Heart right ventricle (tissue), 16 donors: ENCODE measurements at regions not wholly inside any gene's neighbourhood (a gene's known extent, or its start where the extent isn't known, plus 50 kb on each side); places are given as distances from the start of the nearest gene placed in this dataset.
"Not testable (repeated sequence)": the region's sequence is repeated elsewhere in the genome, so short reads cannot be mapped to it uniquely, and the experiment has no call there.

Experiments
- ATAC-seq, 8 donors: fragments of 200-7000 bp; cut with Tn5 transposase; one replicate each; pipeline ENCODE4 v1.9.1; 2020; ENCODE audit warnings: mild to moderate bottlenecking in 8 of 8, moderate library complexity in 8 of 8, moderate number of reproducible peaks in 1 of 8
- DNase-seq, 2 donors: peaks; one replicate each; pipeline ENCODE4 v3.0.0-alpha.2; 2020
- H3K27ac ChIP-seq, 10 donors: fragments of 200-600 bp; sonication (generic) in 2 of 10; one replicate each; pipeline versions ENCODE4 v1.5.0 to v1.8.0; 2020 to 2022; ENCODE audit warnings: mild to moderate bottlenecking in 3 of 10
- H3K27me3 ChIP-seq, 7 donors: fragments of 200-600 bp; one replicate each; pipeline ENCODE4 v1.8.0; 2021 to 2022; ENCODE audit warnings: mild to moderate bottlenecking in 2 of 7
- H3K36me3 ChIP-seq, 9 donors: fragments of 200-600 bp; sonication (generic) in 1 of 9; one replicate each; pipeline versions ENCODE4 v1.5.0 to v1.8.0; 2020 to 2022; ENCODE audit warnings: mild to moderate bottlenecking in 2 of 9
- H3K4me1 ChIP-seq, 9 donors: fragments of 200-600 bp; sonication (generic) in 1 of 9; one replicate each; pipeline versions ENCODE4 v1.5.0 to v1.8.0; 2020 to 2022; ENCODE audit warnings: mild to moderate bottlenecking in 4 of 9
- H3K4me3 ChIP-seq, 10 donors: fragments of 200-600 bp; sonication (generic) in 2 of 10; one replicate each; pipeline versions ENCODE4 v1.5.0 to v1.8.0; 2020 to 2022; ENCODE audit warnings: mild to moderate bottlenecking in 7 of 10, moderate library complexity in 2 of 10
- H3K9me3 ChIP-seq, 11 donors: fragments of 200-600 bp in 10 of 11; sonication (generic) in 2 of 11; one replicate each; pipeline versions ENCODE4 v1.5.0 to v1.8.0; 2013 to 2022; ENCODE audit warnings: mild to moderate bottlenecking in 2 of 11, control low read depth in 1 of 11, moderate library complexity in 1 of 11
- WGBS, 2 donors: extraction: QIAGEN DNeasy Blood & Tissue Kit; methylation state at CpG; one replicate each; pipeline ENCODE4 v1.1.7; 2013; ENCODE audit warnings: inconsistent platforms in 1 of 2; 5-methylcytosine and 5-hydroxymethylcytosine counted together
- intact Hi-C, 10 donors: fragments of 100-400 bp; cut with DNase I; formaldehyde crosslinking; loops; one replicate each; pipeline versions ENCODE4 v1.11.1 to v1.14.2; 2022
- TF ChIP-seq, protein P1 (sequence below), 9 donors: fragments of 200-600 bp; sonication (generic) in 2 of 9; IDR thresholded peaks; one replicate each; pipeline versions ENCODE4 v1.5.0 to v1.8.0; 2021 to 2022; ENCODE audit warnings: antibody characterized with exemption in 9 of 9, mild to moderate bottlenecking in 5 of 9, moderate library complexity in 1 of 9
- donor health status: Arrhythmogenic right ventricular cardiomyopathy.
- donor health status: ischemic (EF 13 %, LVEDD 7.1; RV severe dilation, severe dysfunction).
- donor health status: healthy with polysubstance abuse.
- donor health status: DM: no; HTN: yes; CAD: no.
- donor health status: DM: no; HTN: no; CAD: no.
- donor health status: ischemic (EF 25% LVEDD 6.9; RV normal size, moderate dysfunction).
- donor health status: ischemic (EF 25% LVEDD 5.7; RV mildly dilated, moderate dysfunction).
- donor health status: healthy.
- donor health status: DM: yes; HTN: yes; CAD: no.
- donor health status: Ischemic cardiomyopathy.
- donor health status: ischemic (EF 35%, LVEDD 5.7; RV mildly dilated, moderate dysfunction).
- donor health status: nonischemic (EF 11% LVEDD 7.7; RV severe dilation, severe dysfunction).
- donor health status: DM: yes; HTN: yes; CAD: no.
- donor health status: PGD.
- donor health status: ischemic (EF 29% LVEDD 5.4; RV normal size, mild dysfunction).
- donor health status: nonischemic (EF 23%, LVEDD 6.1; RV moderate dilation, normal function).

GRCh38 chr21:43286196-43286595 is 117.4 kb downstream of the CRYAA start:
- no peaks in the 10 kb centered on the region for H3K36me3 ChIP-seq
- TF ChIP-seq, protein P1, sequence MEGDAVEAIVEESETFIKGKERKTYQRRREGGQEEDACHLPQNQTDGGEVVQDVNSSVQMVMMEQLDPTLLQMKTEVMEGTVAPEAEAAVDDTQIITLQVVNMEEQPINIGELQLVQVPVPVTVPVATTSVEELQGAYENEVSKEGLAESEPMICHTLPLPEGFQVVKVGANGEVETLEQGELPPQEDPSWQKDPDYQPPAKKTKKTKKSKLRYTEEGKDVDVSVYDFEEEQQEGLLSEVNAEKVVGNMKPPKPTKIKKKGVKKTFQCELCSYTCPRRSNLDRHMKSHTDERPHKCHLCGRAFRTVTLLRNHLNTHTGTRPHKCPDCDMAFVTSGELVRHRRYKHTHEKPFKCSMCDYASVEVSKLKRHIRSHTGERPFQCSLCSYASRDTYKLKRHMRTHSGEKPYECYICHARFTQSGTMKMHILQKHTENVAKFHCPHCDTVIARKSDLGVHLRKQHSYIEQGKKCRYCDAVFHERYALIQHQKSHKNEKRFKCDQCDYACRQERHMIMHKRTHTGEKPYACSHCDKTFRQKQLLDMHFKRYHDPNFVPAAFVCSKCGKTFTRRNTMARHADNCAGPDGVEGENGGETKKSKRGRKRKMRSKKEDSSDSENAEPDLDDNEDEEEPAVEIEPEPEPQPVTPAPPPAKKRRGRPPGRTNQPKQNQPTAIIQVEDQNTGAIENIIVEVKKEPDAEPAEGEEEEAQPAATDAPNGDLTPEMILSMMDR (IDR thresholded peaks at IDR 0.05), result no peak
- no peak overlapping the region for H3K4me3 ChIP-seq
- intact Hi-C loops, result loop anchor here in 1 of 10 donors (5.0 kb wide), 1 partner anchor 61 kb away; no protein-coding TSS in a partner anchor
- peaks cover 0 to 4% (median 0%) of the 10 kb centered on the region in 7 donors for H3K27me3 ChIP-seq
- no peak for DNase-seq
- WGBS, 2 donors, result 94% methylated on average over 4 to 5 of the region's 5 CpGs
- H3K4me1 ChIP-seq, result peaks cover 0 to 5% (median 0%) of the 10 kb centered on the region in 9 donors
- no peak for ATAC-seq
- no peak overlapping the region for H3K27ac ChIP-seq
- H3K9me3 ChIP-seq, result peaks cover 0 to 9% (median 0%) of the 10 kb centered on the region in 11 donors

DNA sequence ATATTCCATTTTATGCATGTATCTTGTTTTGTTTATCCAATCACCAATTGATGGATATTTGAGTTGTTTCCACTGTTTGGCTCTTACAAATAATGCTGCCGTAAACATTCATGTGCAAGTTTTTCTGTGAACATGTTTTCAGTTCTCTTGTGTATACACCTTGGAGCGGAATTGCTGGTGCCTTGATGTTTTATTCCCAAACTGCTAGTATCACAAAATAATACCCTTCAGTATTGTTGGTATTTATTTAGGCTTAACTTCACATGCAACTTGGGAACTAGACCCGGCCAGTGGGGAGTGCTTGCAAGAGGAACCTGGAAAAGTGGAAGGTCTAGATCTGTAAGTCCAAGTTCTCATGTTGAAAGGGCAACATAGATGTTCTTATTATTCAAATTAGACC is 115.9 kb downstream of the CRYAA start:
- DNase-seq (no peak), ATAC-seq (no peak)
- Histone ChIP-seq H3K4me1 (no peaks in the 10 kb centered on the region), H3K4me3 (no peak overlapping the region), H3K36me3 (no peaks in the 10 kb centered on the region), H3K27me3 (no peaks in the 10 kb centered on the region), H3K9me3 (peaks cover 0 to 7% (median 0%) of the 10 kb centered on the region in 11 donors), H3K27ac (no peak overlapping the region)
- TF ChIP-seq, protein P1 (IDR thresholded peaks at IDR 0.05), result no peak
- intact Hi-C loops, result loop anchor here in 1 of 10 donors (5.0 kb wide), 1 partner anchor 63 kb away; no protein-coding TSS in a partner anchor
- 97% methylated on average over 3 of the region's 3 CpGs for WGBS, 2 donors

- Histone ChIP-seq H3K9me3 (peaks cover 0 to 2% (median 0%) of the 10 kb centered on the region in 11 donors), H3K27ac (no peak overlapping the region), H3K36me3 (no peaks in the 10 kb centered on the region), H3K27me3 (peaks cover 0 to 4% (median 0%) of the 10 kb centered on the region in 7 donors), H3K4me1 (no peaks in the 10 kb centered on the region), H3K4me3 (no peak overlapping the region)
- TF ChIP-seq, protein P1 (IDR thresholded peaks at IDR 0.05), result no peak
- intact Hi-C loops, result no loop called here
- DNase-seq (no peak), ATAC-seq (no peak)
- 96 to 97% methylated on average over 1 of the region's 1 CpG for WGBS, 2 donors
Measured at GRCh38 chr21:43284238-43284637, 115.4 kb downstream of the CRYAA start.

DNA sequence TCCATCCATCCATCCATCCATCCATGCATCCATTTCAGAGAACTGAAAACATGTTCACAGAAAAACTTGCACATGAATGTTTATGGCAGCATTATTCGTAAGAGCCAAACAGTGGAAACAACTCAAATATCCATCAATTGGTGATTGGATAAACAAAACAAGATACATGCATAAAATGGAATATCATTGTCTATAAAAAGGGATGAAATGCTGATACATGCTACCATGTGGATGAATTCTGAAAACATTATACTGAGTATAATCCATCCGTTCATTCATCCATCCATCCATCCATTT is 115.1 kb downstream of the CRYAA start:
- H3K4me3 ChIP-seq, H3K27me3 ChIP-seq, H3K4me1 ChIP-seq, H3K36me3 ChIP-seq, H3K27ac ChIP-seq, H3K9me3 ChIP-seq, DNase-seq, ATAC-seq, intact Hi-C loops: not testable (repeated sequence)
- WGBS, 2 donors, result 96 to 98% methylated on average over 2 of the region's 2 CpGs

DNA sequence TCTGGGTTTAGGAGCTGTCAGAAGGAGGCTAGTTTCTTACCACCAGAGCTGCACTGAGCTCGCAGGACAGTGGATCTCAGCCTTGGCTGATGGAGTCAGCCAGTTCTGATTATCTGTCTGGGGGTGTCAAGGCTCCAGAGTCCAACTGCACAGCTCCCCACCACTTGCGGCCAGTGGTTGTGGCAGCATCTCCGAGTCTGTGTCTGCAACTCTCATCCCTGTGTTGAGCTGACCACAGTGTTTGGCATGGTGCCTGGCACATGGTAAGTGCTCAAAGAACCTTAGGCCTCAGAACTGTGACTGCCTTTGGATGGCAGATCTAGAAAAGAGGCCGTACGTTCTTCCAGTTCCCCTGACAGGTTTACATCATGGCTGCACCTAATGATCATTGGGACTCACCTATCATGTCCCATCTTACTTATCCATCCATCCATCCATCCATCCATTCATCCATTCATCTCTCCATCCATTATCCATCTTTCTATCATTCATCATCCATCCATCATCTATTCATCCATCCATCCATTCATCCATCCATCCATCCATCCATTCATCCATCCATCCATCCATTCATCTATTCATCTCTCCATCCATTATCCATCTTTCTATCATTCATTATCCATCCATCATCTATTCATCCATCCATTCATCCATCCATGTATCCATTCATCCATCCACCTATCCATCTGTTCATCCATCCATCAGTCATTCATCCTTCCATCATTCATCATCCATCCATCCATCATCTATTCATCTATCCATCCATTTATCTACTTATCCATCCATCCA is 114.5 kb downstream of the CRYAA start:
- ATAC-seq, result no peak
- no peak for DNase-seq
- intact Hi-C loops, result no loop called here
- H3K27me3 ChIP-seq, result peaks cover 0 to 12% (median 5%) of the 10 kb centered on the region in 7 donors
- WGBS, 2 donors, result 85 to 89% methylated on average over 5 of the region's 5 CpGs
- no peaks in the 10 kb centered on the region for H3K36me3 ChIP-seq
- no peaks in the 10 kb centered on the region for H3K9me3 ChIP-seq
- no peak overlapping the region for H3K27ac ChIP-seq
- H3K4me1 ChIP-seq, result peaks cover 0 to 4% (median 2%) of the 10 kb centered on the region in 9 donors
- TF ChIP-seq, protein P1 (IDR thresholded peaks at IDR 0.05), result no peak
- H3K4me3 ChIP-seq, result no peak overlapping the region
